ENCODE measurements at regions not wholly inside any gene's neighbourhood (a gene's known extent, or its start where the extent isn't known, plus 50 kb on each side); places are given as distances from the start of the nearest gene placed in this dataset.

- no peak for TF ChIP-seq POLR2AphosphoS5 (IDR thresholded peaks at IDR 0.05; ENCODE audit: low read depth, low read length)
- TF ChIP-seq REST (IDR thresholded peaks at IDR 0.05; ENCODE audit: insufficient read depth in 1 of 2, low read depth in 2 of 2, low read length in 2 of 2) = no peak
These were observed 224.6 kb downstream of the RAP2A start for GRCh38 chr13:97658556-97658955.

All from PFSK-1 (cell line).